ENCODE measurements at regions not wholly inside any gene's neighbourhood (a gene's known extent, or its start where the extent isn't known, plus 50 kb on each side); places are given as distances from the start of the nearest gene placed in this dataset.

- H3K4me3 Mint-ChIP-seq = no peak overlapping the region
Measured at GRCh38 chr5:162429142-162429541, 361.6 kb downstream of the GABRG2 start.

GRCh38 chr5:162434281-162434680 is 366.7 kb downstream of the GABRG2 start:
- Histone ChIP-seq H3K4me3 (ENCODE audit: low read length) (no peak overlapping the region), H3K4me1 (ENCODE audit: control insufficient read depth, insufficient read depth, low read length) (no peaks in the 10 kb centered on the region), H3K9me3 (ENCODE audit: control insufficient read depth, insufficient read depth, low read length) (no peaks in the 10 kb centered on the region), H3K27me3 (ENCODE audit: control insufficient read depth, insufficient read depth, low read length) (no peaks in the 10 kb centered on the region), H3K27ac (ENCODE audit: low read length) (no peak overlapping the region), H3K36me3 (ENCODE audit: control insufficient read depth, insufficient read depth, low read length) (no peaks in the 10 kb centered on the region)
- DNase-seq = no peak
- no peaks in the 10 kb centered on the region for H3K4me1 Mint-ChIP-seq
- 69% methylated on average over 1 of the region's 1 CpG for WGBS (ENCODE audit: insufficient coverage)
- no peak for TF ChIP-seq CTCF (IDR thresholded peaks at IDR 0.05)
- H3K4me3 Mint-ChIP-seq = no peak overlapping the region
- no peaks in the 10 kb centered on the region for H3K27me3 Mint-ChIP-seq (ENCODE audit: low read depth in 2 of 2)
- H3K27ac Mint-ChIP-seq = no peak overlapping the region
- peaks cover 0 to 4% of the 10 kb centered on the region in 2 donors for H3K9me3 Mint-ChIP-seq
- H3K36me3 Mint-ChIP-seq = no peaks in the 10 kb centered on the region
- intact Hi-C loops (cut with micrococcal nuclease) = no loop called here
- ATAC-seq = no peak

More at GRCh38 chr5:162429142-162429541, 361.6 kb downstream of the GABRG2 start:
- H3K36me3 Mint-ChIP-seq = no peaks in the 10 kb centered on the region
- DNase-seq = no peak
- H3K27ac ChIP-seq (ENCODE audit: low read length) = no peak overlapping the region
- no peaks in the 10 kb centered on the region for H3K9me3 ChIP-seq (ENCODE audit: control insufficient read depth, insufficient read depth, low read length)
- no peaks in the 10 kb centered on the region for H3K27me3 Mint-ChIP-seq (ENCODE audit: low read depth in 2 of 2)
- no peak for ATAC-seq
- H3K4me1 ChIP-seq (ENCODE audit: control insufficient read depth, insufficient read depth, low read length) = no peaks in the 10 kb centered on the region
- no peaks in the 10 kb centered on the region for H3K36me3 ChIP-seq (ENCODE audit: control insufficient read depth, insufficient read depth, low read length)
- intact Hi-C loops (cut with micrococcal nuclease) = no loop called here
- TF ChIP-seq CTCF (IDR thresholded peaks at IDR 0.05) = no peak
- H3K27me3 ChIP-seq (ENCODE audit: control insufficient read depth, insufficient read depth, low read length) = no peaks in the 10 kb centered on the region
- H3K27ac Mint-ChIP-seq = no peak overlapping the region
- H3K9me3 Mint-ChIP-seq = peaks cover 4 to 8% of the 10 kb centered on the region in 2 donors
- no peaks in the 10 kb centered on the region for H3K4me1 Mint-ChIP-seq
- no peak overlapping the region for H3K4me3 ChIP-seq (ENCODE audit: low read length)

- no peaks in the 10 kb centered on the region for H3K4me1 Mint-ChIP-seq
- DNase-seq (no peak), ATAC-seq (no peak)
- Histone ChIP-seq H3K4me3 (ENCODE audit: low read length) (no peak overlapping the region), H3K36me3 (ENCODE audit: control insufficient read depth, insufficient read depth, low read length) (no peaks in the 10 kb centered on the region), H3K27ac (ENCODE audit: low read length) (no peak overlapping the region), H3K27me3 (ENCODE audit: control insufficient read depth, insufficient read depth, low read length) (no peaks in the 10 kb centered on the region), H3K4me1 (ENCODE audit: control insufficient read depth, insufficient read depth, low read length) (no peaks in the 10 kb centered on the region), H3K9me3 (ENCODE audit: control insufficient read depth, insufficient read depth, low read length) (no peaks in the 10 kb centered on the region)
- H3K27ac Mint-ChIP-seq = no peak overlapping the region
- no peaks in the 10 kb centered on the region for H3K36me3 Mint-ChIP-seq
- H3K27me3 Mint-ChIP-seq (ENCODE audit: low read depth in 2 of 2) = no peaks in the 10 kb centered on the region
- intact Hi-C loops (cut with micrococcal nuclease) = no loop called here
- 94% methylated on average over 2 of the region's 2 CpGs for WGBS (ENCODE audit: insufficient coverage)
- peaks cover 0 to 10% of the 10 kb centered on the region in 2 donors for H3K9me3 Mint-ChIP-seq
- no peak for TF ChIP-seq CTCF (IDR thresholded peaks at IDR 0.05)
- H3K4me3 Mint-ChIP-seq = no peak overlapping the region
Measured at GRCh38 chr5:162436055-162436454, 368.5 kb downstream of the GABRG2 start.

GRCh38 chr5:162444129-162444762 is 376.7 kb downstream of the GABRG2 start:
- no peak overlapping the region for H3K27ac ChIP-seq (ENCODE audit: low read length)
- H3K36me3 ChIP-seq (ENCODE audit: control insufficient read depth, insufficient read depth, low read length) = no peaks in the 10 kb centered on the region
- 79% methylated on average over 6 of the region's 6 CpGs for WGBS (ENCODE audit: insufficient coverage)
- ATAC-seq (no peak), DNase-seq (no peak)
- Mint-ChIP-seq H3K4me1 (no peaks in the 10 kb centered on the region), H3K9me3 (peaks cover 0 to 12% of the 10 kb centered on the region in 2 donors), H3K27me3 (ENCODE audit: low read depth in 2 of 2) (no peaks in the 10 kb centered on the region), H3K4me3 (no peak overlapping the region), H3K36me3 (no peaks in the 10 kb centered on the region), H3K27ac (no peak overlapping the region)
- no peaks in the 10 kb centered on the region for H3K27me3 ChIP-seq (ENCODE audit: control insufficient read depth, insufficient read depth, low read length)
- intact Hi-C loops (cut with micrococcal nuclease) = no loop called here
- no peaks in the 10 kb centered on the region for H3K9me3 ChIP-seq (ENCODE audit: control insufficient read depth, insufficient read depth, low read length)
- H3K4me1 ChIP-seq (ENCODE audit: control insufficient read depth, insufficient read depth, low read length) = no peaks in the 10 kb centered on the region
- H3K4me3 ChIP-seq (ENCODE audit: low read length) = no peak overlapping the region
- TF ChIP-seq CTCF (IDR thresholded peaks at IDR 0.05) = no peak

Data from natural killer cell (primary cell).